ENCODE measurements at regions not wholly inside any gene's neighbourhood (a gene's known extent, or its start where the extent isn't known, plus 50 kb on each side); places are given as distances from the start of the nearest gene placed in this dataset.

- H3K9me3 Mint-ChIP-seq, result peaks cover 17% of the 10 kb centered on the region
- H3K4me1 Mint-ChIP-seq, result peaks cover 23% of the 10 kb centered on the region
- no peak overlapping the region for H3K4me3 Mint-ChIP-seq
- no peak for TF ChIP-seq CTCF (IDR thresholded peaks at IDR 0.05; ENCODE audit: unreplicated experiment in 3 of 3)
- no peaks in the 10 kb centered on the region for H3K36me3 Mint-ChIP-seq (ENCODE audit: low read depth)
- H3K27ac Mint-ChIP-seq, result no peak overlapping the region
- H3K27me3 Mint-ChIP-seq (ENCODE audit: low read depth), result no peaks in the 10 kb centered on the region
These were observed 1066.0 kb downstream of the GLUD2 start for GRCh38 chrX:122113376-122113775.

- no peak for TF ChIP-seq CTCF (IDR thresholded peaks at IDR 0.05; ENCODE audit: unreplicated experiment in 3 of 3)
- H3K4me1 Mint-ChIP-seq, result peaks cover 23% of the 10 kb centered on the region
- H3K9me3 Mint-ChIP-seq, result peaks cover 17% of the 10 kb centered on the region
- no peak overlapping the region for H3K4me3 Mint-ChIP-seq
- peak overlapping the region; percentile 55 to 70 (median 62) for H3K27ac Mint-ChIP-seq
- H3K36me3 Mint-ChIP-seq (ENCODE audit: low read depth), result no peaks in the 10 kb centered on the region
- H3K27me3 Mint-ChIP-seq (ENCODE audit: low read depth), result no peaks in the 10 kb centered on the region
These were observed 1066.5 kb downstream of the GLUD2 start for GRCh38 chrX:122113896-122114295.

DNA sequence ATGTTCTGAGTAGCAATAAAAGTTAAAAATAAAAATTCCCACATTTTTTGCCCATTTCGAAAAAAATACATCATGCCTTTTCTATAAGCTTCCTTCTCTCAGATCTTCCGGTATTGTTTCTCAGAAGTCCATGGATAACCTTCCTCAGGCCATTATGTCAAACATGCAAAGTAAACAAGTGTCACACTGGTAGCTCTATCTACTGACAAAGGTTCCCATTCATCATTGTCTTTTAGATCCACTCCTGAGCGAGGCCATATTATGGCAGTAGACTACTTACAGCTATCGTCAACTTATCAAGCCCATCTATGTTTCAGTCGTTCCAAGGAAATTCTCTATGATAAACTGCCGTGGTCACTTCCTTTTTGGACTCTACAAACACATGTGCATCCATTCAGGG, 1068.2 kb downstream of the GLUD2 start:
- no peak for TF ChIP-seq CTCF (IDR thresholded peaks at IDR 0.05; ENCODE audit: unreplicated experiment in 3 of 3)
- Mint-ChIP-seq H3K9me3 (peaks cover 17% of the 10 kb centered on the region), H3K4me1 (peaks cover 23% of the 10 kb centered on the region), H3K36me3 (ENCODE audit: low read depth) (no peaks in the 10 kb centered on the region), H3K27me3 (ENCODE audit: low read depth) (no peaks in the 10 kb centered on the region), H3K27ac (peak overlapping the region in 2 of 3 experiments; percentile 20), H3K4me3 (no peak overlapping the region)

DNA sequence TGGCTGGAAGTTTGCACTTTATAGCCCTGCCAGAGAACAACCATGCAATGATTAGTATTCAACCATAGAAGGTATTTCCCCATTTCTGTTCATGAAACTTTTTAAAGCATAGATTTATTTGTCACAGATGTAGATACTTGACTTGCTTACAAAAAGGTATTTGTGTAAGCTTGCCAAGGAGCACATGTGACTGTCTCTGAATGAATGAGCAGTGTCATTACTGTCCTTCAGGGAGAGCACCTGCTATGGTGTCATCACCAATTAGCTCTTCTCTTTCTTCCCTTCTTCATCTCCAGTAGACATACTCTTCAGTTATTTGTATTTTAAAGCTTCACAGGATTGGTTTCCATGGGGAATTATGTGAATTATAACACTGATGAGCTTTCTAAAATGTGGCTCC, 1064.7 kb upstream of the GRIA3 start:
- no peak for TF ChIP-seq CTCF (IDR thresholded peaks at IDR 0.05; ENCODE audit: unreplicated experiment in 3 of 3)
- peaks cover 18% of the 10 kb centered on the region for H3K4me1 Mint-ChIP-seq
- H3K27me3 Mint-ChIP-seq (ENCODE audit: low read depth), result no peaks in the 10 kb centered on the region
- H3K36me3 Mint-ChIP-seq (ENCODE audit: low read depth), result no peaks in the 10 kb centered on the region
- no peak overlapping the region for H3K4me3 Mint-ChIP-seq
- H3K27ac Mint-ChIP-seq, result no peak overlapping the region
- peaks cover 3% of the 10 kb centered on the region for H3K9me3 Mint-ChIP-seq

DNA sequence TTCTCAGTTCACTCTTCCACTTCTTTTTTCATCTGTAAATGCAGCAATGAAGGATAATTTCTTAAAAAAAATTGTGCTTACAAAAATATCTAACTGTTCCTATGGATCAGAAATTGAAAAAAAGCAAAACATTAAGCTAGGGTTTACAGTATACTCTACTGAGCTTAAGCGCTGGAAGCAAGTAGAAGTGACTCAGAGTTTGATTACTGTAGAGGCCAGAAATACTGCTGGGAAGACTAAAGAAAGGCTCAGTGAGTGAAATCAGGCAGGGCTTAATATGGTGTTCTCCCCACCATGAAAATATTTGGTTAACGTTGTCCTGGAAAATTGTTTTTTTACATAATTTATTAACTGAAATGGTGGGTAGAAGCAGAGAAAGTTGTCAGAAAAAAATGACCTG, 1061.8 kb upstream of the GRIA3 start:
- Mint-ChIP-seq H3K36me3 (ENCODE audit: low read depth) (no peaks in the 10 kb centered on the region), H3K9me3 (no peaks in the 10 kb centered on the region), H3K4me3 (no peak overlapping the region), H3K27ac (no peak overlapping the region), H3K4me1 (no peaks in the 10 kb centered on the region), H3K27me3 (ENCODE audit: low read depth) (no peaks in the 10 kb centered on the region)
- TF ChIP-seq CTCF (IDR thresholded peaks at IDR 0.05; ENCODE audit: unreplicated experiment in 3 of 3), result no peak

DNA sequence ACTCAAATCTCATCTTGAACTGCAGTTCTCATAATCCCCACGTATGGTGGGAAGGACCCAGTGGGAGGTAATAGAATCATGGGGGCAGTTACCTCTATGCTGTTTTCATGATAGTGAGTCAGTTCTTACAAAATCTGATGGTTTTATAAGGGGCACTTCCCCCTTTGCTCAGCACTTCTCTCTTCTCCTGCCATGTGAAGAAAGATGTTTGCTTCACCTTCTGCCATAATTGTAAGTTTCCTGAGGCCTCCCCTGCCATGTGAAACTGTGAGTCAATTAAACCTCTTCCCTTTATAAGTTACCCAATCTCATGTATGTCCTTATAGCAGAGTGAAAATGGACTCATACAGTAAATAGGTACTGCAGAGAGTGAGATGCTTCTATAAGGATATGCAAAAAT, 1050.6 kb upstream of the GRIA3 start:
- H3K4me1 Mint-ChIP-seq, result no peaks in the 10 kb centered on the region
- no peak for TF ChIP-seq CTCF (IDR thresholded peaks at IDR 0.05; ENCODE audit: unreplicated experiment in 3 of 3)
- no peaks in the 10 kb centered on the region for H3K27me3 Mint-ChIP-seq (ENCODE audit: low read depth)
- no peak overlapping the region for H3K27ac Mint-ChIP-seq
- H3K9me3 Mint-ChIP-seq, result peaks cover 5% of the 10 kb centered on the region
- H3K4me3 Mint-ChIP-seq, result no peak overlapping the region
- H3K36me3 Mint-ChIP-seq (ENCODE audit: low read depth), result no peaks in the 10 kb centered on the region

Data from nephron (organoid).